BLaER1 (cell line): ENCODE measurements at regions not wholly inside any gene's neighbourhood (a gene's known extent, or its start where the extent isn't known, plus 50 kb on each side); places are given as distances from the start of the nearest gene placed in this dataset.

Experiments
- H3K27ac ChIP-seq: shearing (Covaris generic); formaldehyde crosslinking; 2 replicates; pipeline ENCODE4 v1.8.1; 2022
- H3K27me3 ChIP-seq: shearing (Covaris generic); formaldehyde crosslinking; 2 replicates; pipeline ENCODE4 v1.8.1; 2022
- H3K36me3 ChIP-seq: shearing (Covaris generic); formaldehyde crosslinking; 2 replicates; pipeline ENCODE4 v1.8.1; 2022
- H3K4me1 ChIP-seq: shearing (Covaris generic); formaldehyde crosslinking; 2 replicates; pipeline ENCODE4 v1.8.1; 2022
- H3K4me2 ChIP-seq: shearing (Covaris generic); formaldehyde crosslinking; 2 replicates; pipeline ENCODE4 v1.8.1; 2022
- H3K4me3 ChIP-seq: shearing (Covaris generic); formaldehyde crosslinking; 2 replicates; pipeline ENCODE4 v1.8.1; 2022
- H3K9ac ChIP-seq: shearing (Covaris generic); formaldehyde crosslinking; 2 replicates; pipeline ENCODE4 v1.8.1; 2022
- H3K9me3 ChIP-seq: shearing (Covaris generic); formaldehyde crosslinking; 2 replicates; pipeline ENCODE4 v1.8.1; 2022
- H4K20me1 ChIP-seq: shearing (Covaris generic); formaldehyde crosslinking; 2 replicates; pipeline ENCODE4 v1.8.1; 2022
- Cebpa-rat ChIP-seq: shearing (Covaris generic); IDR thresholded peaks from 2 replicates; pipeline ENCODE4 v1.8.1; 2022

DNA sequence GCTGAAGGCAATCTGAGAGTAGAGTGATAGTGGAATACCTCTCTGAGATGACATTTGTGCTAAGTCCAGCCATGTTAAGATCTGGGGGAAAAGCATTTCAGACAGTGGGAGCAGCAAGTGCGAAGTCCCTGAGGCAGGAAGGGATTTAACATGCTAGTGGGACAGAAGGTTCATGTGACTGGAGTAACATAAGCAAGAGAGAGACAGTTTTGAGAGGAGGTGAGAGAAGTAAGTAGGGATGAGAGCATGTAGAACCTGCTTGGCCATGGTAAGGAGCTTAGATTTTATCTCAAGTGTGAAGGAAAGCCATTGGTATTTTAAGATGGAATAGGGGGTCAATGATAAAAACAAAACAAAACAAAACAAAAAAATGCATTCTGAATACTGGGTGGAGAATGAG, 358.6 kb upstream of the KCNH8 start:
- H3K9ac ChIP-seq: no peak overlapping the region
- no peaks in the 10 kb centered on the region for H3K36me3 ChIP-seq

DNA sequence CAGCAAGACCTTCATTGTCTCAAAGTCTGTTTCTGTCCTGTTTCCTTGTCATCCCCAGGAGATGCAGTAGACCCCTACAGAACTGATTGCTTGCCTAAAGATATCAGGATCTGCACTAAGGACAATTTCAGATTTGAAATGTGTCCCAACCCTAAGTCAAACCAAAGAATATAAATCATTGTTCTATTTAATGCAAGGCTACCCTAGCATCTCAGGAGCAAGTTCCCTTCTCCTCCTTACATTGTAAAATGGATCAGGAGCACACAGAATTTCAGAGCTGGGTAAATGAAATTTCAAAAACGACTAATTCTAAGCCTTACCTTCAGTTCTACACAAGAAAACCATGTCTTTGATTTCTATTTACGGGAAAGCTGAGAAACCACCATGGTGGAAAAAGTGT, 360.9 kb upstream of the KCNH8 start:
- H3K4me2 ChIP-seq: no peak overlapping the region
- H3K27ac ChIP-seq: no peak overlapping the region
- no peaks in the 10 kb centered on the region for H4K20me1 ChIP-seq
- H3K9me3 ChIP-seq: no peaks in the 10 kb centered on the region
- H3K36me3 ChIP-seq: no peaks in the 10 kb centered on the region
- no peaks in the 10 kb centered on the region for H3K4me1 ChIP-seq
- TF ChIP-seq Cebpa-rat: no peak
- no peak overlapping the region for H3K4me3 ChIP-seq
- H3K9ac ChIP-seq: no peak overlapping the region
- H3K27me3 ChIP-seq: no peaks in the 10 kb centered on the region

More for the DNA sequence above, 358.6 kb upstream of the KCNH8 start:
- H3K9me3 ChIP-seq: no peaks in the 10 kb centered on the region
- no peaks in the 10 kb centered on the region for H3K27me3 ChIP-seq
- no peak overlapping the region for H3K4me2 ChIP-seq
- H4K20me1 ChIP-seq: no peaks in the 10 kb centered on the region
- H3K27ac ChIP-seq: no peak overlapping the region
- no peaks in the 10 kb centered on the region for H3K4me1 ChIP-seq
- no peak for TF ChIP-seq Cebpa-rat
- no peak overlapping the region for H3K4me3 ChIP-seq

DNA sequence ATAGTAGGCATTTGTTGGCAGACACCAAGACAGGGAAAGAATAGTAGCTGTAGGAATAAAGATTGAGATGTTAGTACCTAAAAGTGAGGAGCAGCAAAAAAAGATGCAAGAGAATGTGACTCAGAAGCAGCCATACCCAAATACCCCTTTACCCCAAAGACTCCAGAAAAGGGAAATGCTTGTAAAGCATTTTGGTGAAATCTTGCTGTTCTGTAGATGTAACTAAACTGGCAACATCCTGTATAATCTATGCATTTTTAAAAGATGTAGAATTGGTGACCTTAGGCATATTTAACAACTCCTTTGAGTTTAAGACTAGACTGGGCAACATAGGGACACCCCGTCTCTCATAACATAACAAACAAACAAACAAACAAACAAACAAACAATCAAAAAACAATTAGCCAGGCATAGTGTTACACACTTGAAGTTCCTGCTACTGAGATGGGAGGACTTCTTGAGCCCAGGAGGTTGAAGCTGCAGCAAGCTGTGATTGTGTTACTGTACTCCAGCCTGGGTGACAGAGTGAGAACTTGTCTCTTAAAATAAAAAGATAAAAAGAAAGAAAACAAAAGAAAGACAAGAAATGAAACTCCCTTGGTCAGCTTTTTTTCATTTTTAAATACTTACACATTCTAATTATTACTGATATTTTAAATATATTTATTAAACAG, 361.5 kb upstream of the KCNH8 start:
- Histone ChIP-seq H4K20me1 (no peaks in the 10 kb centered on the region), H3K36me3 (no peaks in the 10 kb centered on the region), H3K27ac (no peak overlapping the region), H3K9ac (no peak overlapping the region), H3K27me3 (no peaks in the 10 kb centered on the region), H3K4me1 (no peaks in the 10 kb centered on the region), H3K9me3 (no peaks in the 10 kb centered on the region), H3K4me2 (no peak overlapping the region), H3K4me3 (no peak overlapping the region)
- TF ChIP-seq Cebpa-rat: no peak

DNA sequence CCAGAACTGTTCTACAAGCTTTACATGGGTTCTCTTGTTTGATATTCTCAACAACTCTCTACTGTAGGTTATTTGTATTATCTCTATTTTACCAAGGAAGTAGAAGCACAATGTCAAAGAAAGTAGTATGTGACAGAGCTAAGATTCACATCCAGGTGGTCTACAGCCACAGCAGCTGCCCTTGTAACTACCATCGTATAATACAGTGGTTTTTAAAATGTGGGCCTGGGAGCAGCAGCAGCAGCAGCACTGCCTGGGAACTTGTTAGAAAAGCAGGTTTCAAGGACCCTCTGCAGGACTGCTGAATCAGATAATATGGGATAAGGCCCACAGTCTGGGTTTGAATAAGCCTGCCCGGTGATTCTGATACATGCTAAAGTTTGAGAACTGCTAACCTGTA, 357.1 kb upstream of the SATB1 start:
- no peak overlapping the region for H3K4me3 ChIP-seq
- H3K9me3 ChIP-seq: no peaks in the 10 kb centered on the region
- no peaks in the 10 kb centered on the region for H3K27me3 ChIP-seq
- H4K20me1 ChIP-seq: no peaks in the 10 kb centered on the region
- no peak for TF ChIP-seq Cebpa-rat
- no peak overlapping the region for H3K9ac ChIP-seq
- H3K27ac ChIP-seq: no peak overlapping the region
- H3K4me1 ChIP-seq: no peaks in the 10 kb centered on the region
- no peak overlapping the region for H3K4me2 ChIP-seq
- H3K36me3 ChIP-seq: no peaks in the 10 kb centered on the region

DNA sequence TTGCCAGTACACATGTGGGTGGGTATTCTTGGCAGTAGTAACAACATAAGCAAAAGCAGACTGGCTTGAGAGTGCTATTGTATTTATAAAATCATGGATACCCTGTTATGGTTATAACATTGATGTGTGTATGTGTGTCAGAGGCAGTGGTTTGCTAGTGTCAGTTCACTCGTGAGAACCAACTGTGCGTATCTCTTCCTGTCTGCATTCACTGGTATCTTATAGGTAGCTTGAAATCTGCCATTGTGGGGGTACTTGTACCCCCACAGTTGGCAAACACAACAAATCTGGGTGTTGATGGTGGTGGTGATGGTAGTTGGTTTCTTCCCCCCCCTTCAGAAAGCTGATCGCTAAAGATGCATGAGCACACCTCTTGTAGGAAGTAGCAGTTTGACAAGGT, 355.8 kb upstream of the SATB1 start:
- Histone ChIP-seq H3K4me2 (no peak overlapping the region), H3K4me1 (no peaks in the 10 kb centered on the region), H3K36me3 (no peaks in the 10 kb centered on the region), H3K9ac (no peak overlapping the region), H3K27ac (no peak overlapping the region), H3K9me3 (no peaks in the 10 kb centered on the region), H3K27me3 (no peaks in the 10 kb centered on the region), H4K20me1 (no peaks in the 10 kb centered on the region), H3K4me3 (no peak overlapping the region)
- no peak for TF ChIP-seq Cebpa-rat

DNA sequence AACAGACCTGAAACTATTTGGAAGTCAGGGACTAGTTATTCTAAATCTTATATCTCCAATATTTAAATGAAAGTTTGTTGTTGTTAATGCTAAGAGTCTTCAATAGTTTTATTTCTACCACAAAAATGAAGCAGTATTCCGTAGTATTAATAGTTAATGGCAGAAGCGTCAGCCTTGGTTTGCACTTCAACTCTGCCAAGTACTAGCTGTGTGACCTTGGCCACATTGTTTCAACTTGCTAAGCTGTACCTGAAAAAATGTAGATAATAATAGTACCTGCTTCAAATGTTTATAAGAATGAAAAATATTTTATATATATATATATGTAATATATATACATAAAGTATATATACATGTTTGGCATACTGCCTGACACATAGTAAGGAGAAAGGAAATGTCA, 354.6 kb upstream of the SATB1 start:
- Histone ChIP-seq H3K4me3 (no peak overlapping the region), H3K4me2 (no peak overlapping the region), H3K36me3 (no peaks in the 10 kb centered on the region), H3K4me1 (no peaks in the 10 kb centered on the region), H3K9me3 (no peaks in the 10 kb centered on the region), H4K20me1 (no peaks in the 10 kb centered on the region), H3K27me3 (no peaks in the 10 kb centered on the region), H3K27ac (no peak overlapping the region), H3K9ac (no peak overlapping the region)
- no peak for TF ChIP-seq Cebpa-rat

DNA sequence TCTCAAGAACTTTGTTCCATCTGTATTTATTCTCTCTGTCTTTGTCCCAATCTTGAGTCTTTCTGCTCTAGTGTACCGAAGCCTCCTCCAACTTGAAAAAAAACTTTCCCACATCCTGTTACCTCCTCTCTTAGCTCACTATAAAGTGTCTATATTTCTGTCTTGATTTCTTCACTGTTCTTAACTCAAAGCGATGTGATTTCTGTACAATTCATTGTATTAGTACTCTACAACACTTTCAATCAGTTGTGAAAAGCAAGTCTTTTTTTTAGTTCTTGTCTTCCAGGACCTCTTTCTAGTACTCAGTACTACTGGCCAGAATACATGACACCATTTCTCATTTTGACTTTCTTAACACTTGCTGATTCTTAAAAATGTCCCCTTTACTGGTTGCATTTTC, 353.5 kb upstream of the SATB1 start:
- H3K9ac ChIP-seq: no peak overlapping the region
- TF ChIP-seq Cebpa-rat: no peak
- H3K27ac ChIP-seq: no peak overlapping the region
- no peak overlapping the region for H3K4me2 ChIP-seq
- H3K9me3 ChIP-seq: no peaks in the 10 kb centered on the region
- H3K36me3 ChIP-seq: no peaks in the 10 kb centered on the region
- no peaks in the 10 kb centered on the region for H4K20me1 ChIP-seq
- no peak overlapping the region for H3K4me3 ChIP-seq
- H3K4me1 ChIP-seq: no peaks in the 10 kb centered on the region
- no peaks in the 10 kb centered on the region for H3K27me3 ChIP-seq

DNA sequence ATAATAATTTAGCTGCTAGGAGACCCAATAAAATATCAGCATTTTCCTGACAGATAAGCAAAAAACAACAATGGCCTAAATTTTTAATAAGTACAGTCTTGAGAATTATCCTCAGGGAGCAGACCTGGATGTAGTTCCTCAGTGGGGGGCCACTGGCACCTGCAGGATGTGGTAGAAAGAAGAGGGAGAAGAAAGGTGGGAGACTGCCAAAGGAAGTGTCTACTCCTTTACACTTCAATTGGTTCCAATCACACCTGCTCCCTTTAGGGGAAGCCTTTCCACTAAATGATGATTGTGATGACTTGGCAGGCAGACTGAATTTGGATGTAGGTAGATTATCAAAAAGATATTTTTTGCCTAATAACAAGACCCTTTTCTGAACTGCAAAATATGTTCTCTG, 353.0 kb upstream of the SATB1 start:
- no peak overlapping the region for H3K27ac ChIP-seq
- no peak for TF ChIP-seq Cebpa-rat

DNA sequence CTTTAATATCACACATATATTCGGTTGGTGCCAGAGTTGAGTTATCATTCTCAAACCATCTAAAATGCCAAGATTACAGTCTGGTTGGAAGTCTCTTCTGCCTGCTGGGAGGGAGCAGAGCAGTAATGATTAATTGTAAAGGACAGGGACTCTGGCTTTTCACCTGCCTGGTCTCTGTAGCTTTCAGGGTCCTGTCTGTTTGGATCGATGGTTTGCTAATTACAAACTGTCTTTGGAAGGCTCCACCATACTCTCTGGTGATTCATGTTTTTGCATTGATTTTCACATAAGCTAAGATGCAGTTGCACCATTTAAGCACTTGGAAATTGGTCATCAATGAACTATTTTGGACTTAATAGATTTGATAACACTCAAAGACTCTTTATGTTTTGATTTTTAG, 350.4 kb upstream of the SATB1 start:
- no peaks in the 10 kb centered on the region for H3K4me1 ChIP-seq
- no peak overlapping the region for H3K9ac ChIP-seq
- H3K9me3 ChIP-seq: no peaks in the 10 kb centered on the region
- H3K27ac ChIP-seq: no peak overlapping the region
- no peak overlapping the region for H3K4me2 ChIP-seq
- H4K20me1 ChIP-seq: no peaks in the 10 kb centered on the region
- no peaks in the 10 kb centered on the region for H3K36me3 ChIP-seq
- H3K27me3 ChIP-seq: no peaks in the 10 kb centered on the region
- H3K4me3 ChIP-seq: no peak overlapping the region
- no peak for TF ChIP-seq Cebpa-rat

More for the DNA sequence above, 353.0 kb upstream of the SATB1 start:
- Histone ChIP-seq H3K4me2 (no peak overlapping the region), H3K9ac (no peak overlapping the region), H3K36me3 (no peaks in the 10 kb centered on the region), H4K20me1 (no peaks in the 10 kb centered on the region), H3K4me3 (no peak overlapping the region), H3K27me3 (no peaks in the 10 kb centered on the region), H3K4me1 (no peaks in the 10 kb centered on the region), H3K9me3 (no peaks in the 10 kb centered on the region)

DNA sequence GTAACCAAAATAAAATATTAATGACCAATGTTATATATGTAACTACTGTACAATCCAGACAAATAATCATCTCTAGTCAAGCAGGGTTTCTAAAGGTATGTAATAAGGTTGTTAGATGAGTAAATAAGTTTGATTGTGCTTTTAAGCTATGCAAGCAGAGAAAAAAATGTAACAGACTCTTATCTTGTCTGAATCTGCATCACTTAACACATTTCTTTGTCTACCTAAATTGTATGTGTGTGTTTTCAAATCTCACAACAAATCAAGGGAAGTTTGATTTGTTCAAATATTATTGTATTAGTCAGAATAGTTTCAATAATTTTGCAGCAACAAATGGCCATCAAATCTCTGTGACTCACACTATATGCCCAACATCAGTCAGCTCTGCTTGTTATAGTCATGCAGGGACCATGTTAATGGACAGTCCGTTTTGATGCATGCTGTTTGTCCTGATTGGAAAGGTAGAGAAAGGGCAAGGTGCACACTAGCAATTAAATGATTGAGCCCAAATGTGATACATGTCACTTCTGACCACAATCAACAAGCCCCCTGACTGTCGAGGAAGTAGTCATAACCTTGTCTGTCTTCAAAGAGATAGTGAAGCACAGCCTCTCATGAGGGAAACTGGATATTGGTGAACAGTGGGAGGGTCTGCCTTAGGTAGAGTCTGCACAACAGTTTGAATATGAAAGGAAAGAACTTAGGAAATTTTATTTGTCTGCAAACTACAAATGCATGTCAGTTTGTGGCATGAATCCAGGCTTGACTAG, 349.4 kb upstream of the SATB1 start:
- TF ChIP-seq Cebpa-rat: no peak
- no peaks in the 10 kb centered on the region for H3K9me3 ChIP-seq
- H3K4me1 ChIP-seq: no peaks in the 10 kb centered on the region
- no peak overlapping the region for H3K4me2 ChIP-seq
- H4K20me1 ChIP-seq: no peaks in the 10 kb centered on the region
- H3K27ac ChIP-seq: no peak overlapping the region
- H3K36me3 ChIP-seq: no peaks in the 10 kb centered on the region
- H3K27me3 ChIP-seq: no peaks in the 10 kb centered on the region
- H3K4me3 ChIP-seq: no peak overlapping the region
- H3K9ac ChIP-seq: no peak overlapping the region
